SK-N-SH (cell line): ENCODE measurements at regions not wholly inside any gene's neighbourhood (a gene's known extent, or its start where the extent isn't known, plus 50 kb on each side); places are given as distances from the start of the nearest gene placed in this dataset.

ENCODE experiments used
- CTCF ChIA-PET: fragments of 300-600, 350-600 bp; formaldehyde crosslinking; extraction: SDS; loops from one replicate; lab custom pipeline; 2021; lab: Yijun Ruan, JAX
- POLR2A ChIA-PET: fragments of 350-600 bp; sonication (Branson Sonifier 250); formaldehyde crosslinking; extraction: SDS; loops from one replicate; lab custom pipeline; 2020; ENCODE audit warnings: antibody characterized with exemption, inconsistent platforms; lab: Yijun Ruan, JAX
- DNase-seq: peaks from one replicate; pipeline ENCODE4 v3.0.0; 2012
- H2AFZ ChIP-seq: fragments of 200-600 bp; sonication (generic); 2 replicates; pipeline ENCODE4 v1.8.1; 2016; ENCODE audit warnings: antibody characterized with exemption, mild to moderate bottlenecking, low read depth
- H3F3A ChIP-seq: fragments of 200-600 bp; sonication (generic); replicated peaks from 2 replicates; pipeline ENCODE3; 2016; ENCODE audit warnings: antibody characterized with exemption, mild to moderate bottlenecking; ENCODE audit not compliant: insufficient read depth
- H3K27ac ChIP-seq, 2 experiments: fragments of 200-500 bp in 1 of 2; fragments of 200-600 bp in 1 of 2; sonication (Bioruptor generic) in 1 of 2; sonication (generic), shearing (Covaris generic) in 1 of 2; 2 replicates each; pipeline versions ENCODE4 v1.5.1 to v1.6.1; 2014 to 2016; ENCODE audit warnings: low read depth in 2 of 2, inconsistent platforms in 1 of 2, low read length in 1 of 2, mild to moderate bottlenecking in 1 of 2, mixed read lengths in 1 of 2
- H3K27me3 ChIP-seq: fragments of 200-600 bp; sonication (generic), shearing (Covaris generic); 2 replicates; pipeline ENCODE4 v1.6.1; 2016; ENCODE audit warnings: mixed run types; ENCODE audit not compliant: insufficient read depth
- H3K36me3 ChIP-seq, 2 experiments: fragments of 200-500 bp in 1 of 2; fragments of 200-600 bp in 1 of 2; sonication (Bioruptor generic) in 1 of 2; sonication (generic) in 1 of 2; replicated peaks in 1 of 2; 2 replicates each; pipeline versions ENCODE3 to v1.5.1; 2014 to 2016; ENCODE audit warnings: low read length in 1 of 2, mild to moderate bottlenecking in 1 of 2; ENCODE audit not compliant: insufficient read depth in 2 of 2, control insufficient read depth in 1 of 2
- H3K4me1 ChIP-seq, 2 experiments: fragments of 200-500 bp in 1 of 2; fragments of 200-600 bp in 1 of 2; sonication (Bioruptor generic) in 1 of 2; sonication (generic), shearing (Covaris generic) in 1 of 2; 2 replicates each; pipeline versions ENCODE4 v1.5.1 to v1.6.1; 2014 to 2016; ENCODE audit warnings: low read depth in 1 of 2, low read length in 1 of 2, mixed run types in 1 of 2; ENCODE audit not compliant: insufficient read depth in 2 of 2, control insufficient read depth in 1 of 2
- H3K4me2 ChIP-seq: fragments of 200-600 bp; sonication (generic), shearing (Covaris generic); 2 replicates; pipeline ENCODE4 v1.6.1; 2017; ENCODE audit warnings: mixed run types
- H3K4me3 ChIP-seq, 2 experiments: fragments of 200-500 bp in 1 of 2; fragments of 200-600 bp in 1 of 2; sonication (Bioruptor generic) in 1 of 2; sonication (generic), shearing (Covaris generic) in 1 of 2; 2 replicates each; pipeline versions ENCODE4 v1.5.1 to v1.8.1; 2014 to 2016; ENCODE audit warnings: low read depth in 2 of 2, inconsistent platforms in 1 of 2, low read length in 1 of 2, mild to moderate bottlenecking in 1 of 2, mixed read lengths in 1 of 2, moderate library complexity in 1 of 2
- H3K79me2 ChIP-seq: fragments of 200-600 bp; sonication (generic); 2 replicates; pipeline ENCODE4 v1.8.1; 2017; ENCODE audit warnings: mild to moderate bottlenecking; ENCODE audit not compliant: insufficient read depth
- H3K9ac ChIP-seq: fragments of 200-600 bp; sonication (generic); 2 replicates; pipeline ENCODE4 v1.6.1; 2017; ENCODE audit warnings: mixed run types
- H3K9me2 ChIP-seq: fragments of 200-600 bp; sonication (generic); 2 replicates; pipeline ENCODE4 v1.6.1; 2017; ENCODE audit warnings: mixed run types
- H3K9me3 ChIP-seq: fragments of 200-600 bp; sonication (generic); 2 replicates; pipeline ENCODE4 v1.6.1; 2017; ENCODE audit warnings: mixed run types, mild to moderate bottlenecking, moderate library complexity
- H4K20me1 ChIP-seq: fragments of 200-600 bp; sonication (generic); 2 replicates; pipeline ENCODE4 v1.6.1; 2017; ENCODE audit warnings: mild to moderate bottlenecking, mixed run types; ENCODE audit not compliant: insufficient read depth
- CTCF ChIP-seq: fragments of 200-600 bp; sonication (generic); IDR thresholded peaks from 2 replicates; pipeline ENCODE4 v1.6.1; 2017; ENCODE audit warnings: antibody characterized with exemption, mild to moderate bottlenecking, moderate library complexity
- ELF1 ChIP-seq: IDR thresholded peaks from 2 replicates; pipeline ENCODE4 v1.4.0; 2012
- EZH2phosphoT487 ChIP-seq: fragments of 200-600 bp; sonication (generic); IDR thresholded peaks from 2 replicates; pipeline ENCODE4 v1.6.1; 2017; ENCODE audit warnings: low read depth, mixed run types, mild to moderate bottlenecking, antibody characterized with exemption, moderate library complexity, borderline replicate concordance
- FOXM1 ChIP-seq: IDR thresholded peaks from 2 replicates; pipeline ENCODE4 v1.4.0; 2012; ENCODE audit warnings: low read depth, mild to moderate bottlenecking
- MEF2A ChIP-seq: IDR thresholded peaks from 2 replicates; pipeline ENCODE4 v1.4.0; 2012; ENCODE audit warnings: low read depth, borderline replicate concordance
- NFIC ChIP-seq: IDR thresholded peaks from 2 replicates; pipeline ENCODE4 v1.4.0; 2012; ENCODE audit warnings: borderline replicate concordance
- NRF1 ChIP-seq: IDR thresholded peaks from 2 replicates; pipeline ENCODE4 v1.6.1; 2012; ENCODE audit warnings: low read depth, mild to moderate bottlenecking, low read length
- POLR2AphosphoS5 ChIP-seq: IDR thresholded peaks from 2 replicates; pipeline ENCODE4 v1.6.1; 2012; ENCODE audit warnings: low read depth, low read length
- RAD21 ChIP-seq: IDR thresholded peaks from 2 replicates; pipeline ENCODE4 v1.6.1; 2012; ENCODE audit warnings: mild to moderate bottlenecking, low read length
- REST ChIP-seq: IDR thresholded peaks from 2 replicates; pipeline ENCODE4 v1.6.1; 2012; ENCODE audit warnings: mild to moderate bottlenecking, low read depth, low read length, moderate library complexity
- RFX5 ChIP-seq: IDR thresholded peaks from 2 replicates; pipeline ENCODE4 v1.6.1; 2012; ENCODE audit warnings: mild to moderate bottlenecking, improper control_type of control experiment, low read length
- SIN3A ChIP-seq: IDR thresholded peaks from 2 replicates; pipeline ENCODE4 v1.6.1; 2012; ENCODE audit warnings: low read depth, mild to moderate bottlenecking, low read length, moderate library complexity, borderline replicate concordance
- SMC3 ChIP-seq: IDR thresholded peaks from 2 replicates; pipeline ENCODE4 v1.6.1; 2012; ENCODE audit warnings: low read depth, low read length, improper control_type of control experiment
- TAF1 ChIP-seq: IDR thresholded peaks from 2 replicates; pipeline ENCODE4 v1.6.1; 2012; ENCODE audit warnings: low read depth, mild to moderate bottlenecking, low read length, moderate library complexity, borderline replicate concordance
- TEAD4 ChIP-seq: IDR thresholded peaks from 2 replicates; pipeline ENCODE4 v1.4.0; 2012; ENCODE audit warnings: mild to moderate bottlenecking, borderline replicate concordance; ENCODE audit not compliant: insufficient read depth
- USF2 ChIP-seq: fragments of 150-350 bp; IDR thresholded peaks from 2 replicates; pipeline ENCODE4 v1.6.1; 2017; ENCODE audit warnings: antibody characterized with exemption, low read length, low read depth, borderline replicate concordance
- YY1 ChIP-seq: IDR thresholded peaks from 2 replicates; pipeline ENCODE4 v1.4.0; 2012; ENCODE audit warnings: low read depth, mild to moderate bottlenecking
- ZBTB33 ChIP-seq: IDR thresholded peaks from 2 replicates; pipeline ENCODE4 v1.4.0; 2012; ENCODE audit warnings: low read depth, borderline replicate concordance
- WGBS: methylation state at CpG from one replicate; pipeline ENCODE4 v1.1.6; 2017; ENCODE audit warnings: low lambda C conversion rate; 5-methylcytosine and 5-hydroxymethylcytosine counted together
- TF ChIP-seq, protein P1 (sequence below): fragments of 150-350 bp; IDR thresholded peaks from 2 replicates; pipeline ENCODE4 v1.6.1; 2016; ENCODE audit warnings: mild to moderate bottlenecking, low read depth, low read length

DNA sequence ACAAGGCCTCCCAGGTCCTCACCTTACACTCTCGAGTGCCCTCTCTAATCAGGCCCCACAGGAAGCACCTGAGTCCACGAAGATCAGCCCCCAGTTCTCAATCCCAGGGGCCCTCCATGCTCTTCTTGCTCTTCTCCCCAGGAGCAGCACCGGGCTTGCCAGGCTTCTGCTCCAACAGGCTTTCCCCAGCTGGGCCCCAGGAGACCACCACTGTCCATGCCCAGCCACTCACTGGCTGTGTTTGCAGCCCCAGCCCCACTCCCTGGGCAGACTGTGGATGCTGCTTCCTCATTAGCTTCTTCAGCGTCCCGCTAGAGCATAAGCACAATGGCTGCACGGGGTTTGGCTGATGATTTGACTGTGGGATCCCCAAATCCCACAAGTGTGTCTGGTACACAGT, 781.9 kb downstream of the GALR1 start:
- Histone ChIP-seq H3K4me2 (no peak overlapping the region), H3K9me3 (no peaks in the 10 kb centered on the region), H3K4me3 (no peak overlapping the region), H3K79me2 (no peaks in the 10 kb centered on the region), H3K9me2 (no peaks in the 10 kb centered on the region), H3K27ac (no peak overlapping the region), H3K36me3 (no peaks in the 10 kb centered on the region), H3F3A (no peaks in the 10 kb centered on the region), H4K20me1 (no peaks in the 10 kb centered on the region), H3K27me3 (no peaks in the 10 kb centered on the region), H3K9ac (no peak overlapping the region), H3K4me1 (no peaks in the 10 kb centered on the region), H2AFZ (no peak overlapping the region)
- ChIA-PET POLR2A (interaction anchor here (0.6 kb wide), 1 partner anchor 11 kb away, joined by 3 read pairs; no protein-coding TSS in a partner anchor), CTCF (no interaction called here)
- TF ChIP-seq REST: no peak
- TF ChIP-seq NRF1: no peak
- TF ChIP-seq TAF1: no peak
- no peak for TF ChIP-seq TEAD4
- no peak for TF ChIP-seq ZBTB33
- no peak for TF ChIP-seq YY1
- no peak for TF ChIP-seq EZH2phosphoT487
- no peak for TF ChIP-seq NFIC
- TF ChIP-seq POLR2AphosphoS5: no peak
- TF ChIP-seq FOXM1: no peak
- TF ChIP-seq CTCF: no peak
- TF ChIP-seq, protein P1, sequence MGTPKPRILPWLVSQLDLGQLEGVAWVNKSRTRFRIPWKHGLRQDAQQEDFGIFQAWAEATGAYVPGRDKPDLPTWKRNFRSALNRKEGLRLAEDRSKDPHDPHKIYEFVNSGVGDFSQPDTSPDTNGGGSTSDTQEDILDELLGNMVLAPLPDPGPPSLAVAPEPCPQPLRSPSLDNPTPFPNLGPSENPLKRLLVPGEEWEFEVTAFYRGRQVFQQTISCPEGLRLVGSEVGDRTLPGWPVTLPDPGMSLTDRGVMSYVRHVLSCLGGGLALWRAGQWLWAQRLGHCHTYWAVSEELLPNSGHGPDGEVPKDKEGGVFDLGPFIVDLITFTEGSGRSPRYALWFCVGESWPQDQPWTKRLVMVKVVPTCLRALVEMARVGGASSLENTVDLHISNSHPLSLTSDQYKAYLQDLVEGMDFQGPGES: no peak
- no peak for TF ChIP-seq MEF2A
- no peak for TF ChIP-seq SIN3A
- TF ChIP-seq RAD21: no peak
- TF ChIP-seq RFX5: no peak
- no peak for TF ChIP-seq ELF1
- TF ChIP-seq USF2: no peak
- TF ChIP-seq SMC3: no peak
- no peak for DNase-seq
- WGBS: 4% methylated on average over 6 of the region's 6 CpGs
